GM12874 (cell line): ENCODE measurements at regions not wholly inside any gene's neighbourhood (a gene's known extent, or its start where the extent isn't known, plus 50 kb on each side); places are given as distances from the start of the nearest gene placed in this dataset.

Experiments used
- TF ChIP-seq, protein P1 (sequence below): IDR thresholded peaks from 2 replicates; pipeline ENCODE4 v1.5.1; 2011; ENCODE audit warnings: low read depth, mild to moderate bottlenecking, control low read depth, low read length, moderate library complexity; ENCODE audit not compliant: insufficient read depth

GRCh38 chr15:29891096-29891457 lies 68.8 kb upstream of the TJP1 start:
- TF ChIP-seq, protein P1, sequence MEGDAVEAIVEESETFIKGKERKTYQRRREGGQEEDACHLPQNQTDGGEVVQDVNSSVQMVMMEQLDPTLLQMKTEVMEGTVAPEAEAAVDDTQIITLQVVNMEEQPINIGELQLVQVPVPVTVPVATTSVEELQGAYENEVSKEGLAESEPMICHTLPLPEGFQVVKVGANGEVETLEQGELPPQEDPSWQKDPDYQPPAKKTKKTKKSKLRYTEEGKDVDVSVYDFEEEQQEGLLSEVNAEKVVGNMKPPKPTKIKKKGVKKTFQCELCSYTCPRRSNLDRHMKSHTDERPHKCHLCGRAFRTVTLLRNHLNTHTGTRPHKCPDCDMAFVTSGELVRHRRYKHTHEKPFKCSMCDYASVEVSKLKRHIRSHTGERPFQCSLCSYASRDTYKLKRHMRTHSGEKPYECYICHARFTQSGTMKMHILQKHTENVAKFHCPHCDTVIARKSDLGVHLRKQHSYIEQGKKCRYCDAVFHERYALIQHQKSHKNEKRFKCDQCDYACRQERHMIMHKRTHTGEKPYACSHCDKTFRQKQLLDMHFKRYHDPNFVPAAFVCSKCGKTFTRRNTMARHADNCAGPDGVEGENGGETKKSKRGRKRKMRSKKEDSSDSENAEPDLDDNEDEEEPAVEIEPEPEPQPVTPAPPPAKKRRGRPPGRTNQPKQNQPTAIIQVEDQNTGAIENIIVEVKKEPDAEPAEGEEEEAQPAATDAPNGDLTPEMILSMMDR = no peak

- TF ChIP-seq, protein P1 = no peak
These were observed 68.2 kb upstream of the TJP1 start for GRCh38 chr15:29890336-29891095.

DNA sequence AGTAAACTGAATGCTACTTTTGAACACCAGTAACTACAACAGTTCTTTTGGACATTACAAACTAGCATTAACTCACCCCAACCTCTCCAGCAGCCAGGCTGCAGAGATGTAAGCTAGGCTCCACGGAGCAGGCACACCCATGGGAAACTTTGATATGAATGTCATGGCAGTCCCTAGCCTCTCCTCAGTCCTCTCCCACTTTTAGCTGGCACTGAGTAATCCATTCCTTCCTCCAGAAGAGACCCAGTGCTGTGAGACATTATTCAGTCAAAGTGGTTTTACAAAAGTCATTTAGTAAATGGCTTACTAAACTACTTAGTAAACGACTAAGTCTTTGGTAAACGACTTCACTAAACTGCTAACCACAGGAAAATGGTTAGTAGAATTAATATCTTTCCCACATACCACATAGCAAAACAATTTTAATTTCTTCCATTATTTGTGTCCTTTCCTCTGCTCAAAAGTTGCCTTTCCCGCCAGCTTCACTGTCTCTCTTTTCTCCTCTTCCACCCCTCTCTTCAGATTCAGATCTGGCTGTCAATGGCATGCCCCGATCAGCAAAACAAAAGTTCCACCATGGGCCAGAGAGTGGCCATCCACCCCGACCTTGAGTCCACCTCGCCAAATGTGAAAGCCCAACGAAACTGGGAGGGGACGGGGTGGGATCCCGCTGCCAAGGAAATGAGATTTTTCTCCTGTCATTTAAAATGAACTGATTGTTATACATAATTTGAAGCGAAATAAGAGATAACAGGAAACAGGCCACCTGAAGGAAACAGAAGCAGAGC lies 67.5 kb upstream of the TJP1 start:
- TF ChIP-seq, protein P1 = no peak

DNA sequence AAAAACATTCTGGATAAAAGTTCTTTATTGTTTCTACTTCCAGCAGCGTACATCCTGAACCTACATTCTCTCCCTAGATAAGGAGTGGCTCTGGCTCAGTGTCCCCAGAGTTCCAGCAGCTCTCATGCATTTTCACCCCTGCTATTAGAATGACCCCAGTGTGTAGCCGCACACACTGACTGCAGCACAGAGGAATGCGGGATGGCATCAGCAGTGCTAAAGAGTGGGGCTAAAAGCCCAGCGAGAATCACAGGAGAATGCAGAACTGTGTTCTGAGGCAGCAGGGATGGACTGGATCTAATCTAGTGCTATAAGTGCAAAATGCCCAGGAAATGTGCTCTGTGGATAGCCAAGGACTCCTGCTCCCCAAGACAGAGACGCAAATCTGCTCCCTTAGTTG lies 66.4 kb upstream of the TJP1 start:
- TF ChIP-seq, protein P1 = no peak

- TF ChIP-seq, protein P1 = no peak
These were observed 65.5 kb upstream of the TJP1 start for GRCh38 chr15:29887721-29888120.

- TF ChIP-seq, protein P1 = no peak
These were observed 62.9 kb upstream of the TJP1 start for GRCh38 chr15:29885183-29885582.

GRCh38 chr15:29883126-29883525 lies 60.9 kb upstream of the TJP1 start:
- TF ChIP-seq, protein P1 = no peak
